Calu3 (cell line): ENCODE measurements at regions not wholly inside any gene's neighbourhood (a gene's known extent, or its start where the extent isn't known, plus 50 kb on each side); places are given as distances from the start of the nearest gene placed in this dataset.
"Not testable (repeated sequence)": the region's sequence is repeated elsewhere in the genome, so short reads cannot be mapped to it uniquely, and the experiment has no call there.

Source experiments
- BruUV-seq: library from RNA; stranded (reverse); fragments of 400-500 nt; replicated peaks from 2 replicates; lab custom pipeline; 2021; lab: Mats Ljungman, UMichigan
- CTCF ChIA-PET: fragments of 300-600 bp; sonication (Branson Sonifier 250); formaldehyde crosslinking; loops from one replicate; lab custom pipeline; 2022; ENCODE audit warnings: antibody characterized with exemption; lab: Charles Lee
- DNase-seq: peaks from one replicate; pipeline ENCODE4 v3.0.0; 2022
- H3K27ac Mint-ChIP-seq: one replicate; pipeline ENCODE4 v1.8.0; 2022; ENCODE audit warnings: mixed read lengths; ENCODE audit not compliant: unreplicated experiment
- H3K27me3 Mint-ChIP-seq: one replicate; pipeline ENCODE4 v1.8.0; 2022; ENCODE audit warnings: mixed read lengths; ENCODE audit not compliant: unreplicated experiment
- H3K36me3 Mint-ChIP-seq: one replicate; pipeline ENCODE4 v1.8.0; 2022; ENCODE audit warnings: mild to moderate bottlenecking, moderate library complexity, mixed read lengths; ENCODE audit not compliant: insufficient read depth, unreplicated experiment
- H3K4me1 Mint-ChIP-seq: one replicate; pipeline ENCODE4 v1.8.0; 2022; ENCODE audit warnings: mild to moderate bottlenecking, low read depth, mixed read lengths; ENCODE audit not compliant: unreplicated experiment
- H3K4me3 Mint-ChIP-seq: one replicate; pipeline ENCODE4 v1.8.0; 2022; ENCODE audit warnings: mild to moderate bottlenecking, low read depth, moderate library complexity, mixed read lengths; ENCODE audit not compliant: unreplicated experiment
- H3K9me3 Mint-ChIP-seq: one replicate; pipeline ENCODE4 v1.8.0; 2022; ENCODE audit warnings: low read depth, mixed read lengths; ENCODE audit not compliant: unreplicated experiment
- intact Hi-C: fragments of 100-400 bp; cut with micrococcal nuclease; formaldehyde crosslinking; loops from one replicate; pipeline ENCODE4 v1.10.0; 2022; ENCODE audit not compliant: unreplicated experiment
- TF ChIP-seq, protein P1 (sequence below): fragments of 200-600 bp; IDR thresholded peaks from one replicate; pipeline ENCODE4 v1.8.0; 2022; ENCODE audit warnings: antibody characterized with exemption; ENCODE audit not compliant: unreplicated experiment

DNA sequence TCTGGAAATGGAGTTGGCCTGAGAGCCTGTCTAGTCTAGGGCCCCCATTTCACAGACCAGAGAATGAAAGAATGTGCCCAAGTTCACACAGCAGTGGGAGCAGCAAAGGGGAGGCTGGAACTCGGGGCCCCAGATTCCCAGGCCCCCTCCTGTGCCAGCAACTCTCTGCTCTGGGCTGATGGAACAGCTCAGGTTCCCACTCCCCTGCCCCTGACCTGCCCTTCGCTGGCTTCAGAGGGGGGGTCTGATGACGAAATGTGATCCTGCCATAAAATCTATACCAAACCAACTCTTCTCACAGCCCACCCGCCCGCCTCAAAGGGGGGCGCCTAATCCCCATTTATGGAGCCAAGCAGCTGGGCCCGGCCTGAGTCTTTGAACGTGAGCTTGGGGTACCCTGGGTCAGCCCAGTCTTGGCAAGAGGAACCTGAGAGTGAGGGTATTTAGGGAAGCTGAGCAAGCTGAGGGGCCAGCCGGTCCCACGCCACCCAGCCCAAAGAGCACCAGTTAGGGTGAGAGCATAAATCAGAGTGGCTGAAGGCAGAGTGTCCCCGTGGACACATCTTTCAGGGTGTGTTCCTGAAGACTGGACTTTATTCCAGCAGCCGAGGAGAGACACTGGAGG lies 65.0 kb downstream of the FOXD2 start:
- intact Hi-C loops = no loop called here
- no peak overlapping the region for H3K27ac Mint-ChIP-seq
- no peak overlapping the region for H3K4me3 Mint-ChIP-seq
- TF ChIP-seq, protein P1, sequence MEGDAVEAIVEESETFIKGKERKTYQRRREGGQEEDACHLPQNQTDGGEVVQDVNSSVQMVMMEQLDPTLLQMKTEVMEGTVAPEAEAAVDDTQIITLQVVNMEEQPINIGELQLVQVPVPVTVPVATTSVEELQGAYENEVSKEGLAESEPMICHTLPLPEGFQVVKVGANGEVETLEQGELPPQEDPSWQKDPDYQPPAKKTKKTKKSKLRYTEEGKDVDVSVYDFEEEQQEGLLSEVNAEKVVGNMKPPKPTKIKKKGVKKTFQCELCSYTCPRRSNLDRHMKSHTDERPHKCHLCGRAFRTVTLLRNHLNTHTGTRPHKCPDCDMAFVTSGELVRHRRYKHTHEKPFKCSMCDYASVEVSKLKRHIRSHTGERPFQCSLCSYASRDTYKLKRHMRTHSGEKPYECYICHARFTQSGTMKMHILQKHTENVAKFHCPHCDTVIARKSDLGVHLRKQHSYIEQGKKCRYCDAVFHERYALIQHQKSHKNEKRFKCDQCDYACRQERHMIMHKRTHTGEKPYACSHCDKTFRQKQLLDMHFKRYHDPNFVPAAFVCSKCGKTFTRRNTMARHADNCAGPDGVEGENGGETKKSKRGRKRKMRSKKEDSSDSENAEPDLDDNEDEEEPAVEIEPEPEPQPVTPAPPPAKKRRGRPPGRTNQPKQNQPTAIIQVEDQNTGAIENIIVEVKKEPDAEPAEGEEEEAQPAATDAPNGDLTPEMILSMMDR = no peak
- H3K36me3 Mint-ChIP-seq = no peaks in the 10 kb centered on the region
- no peaks in the 10 kb centered on the region for H3K4me1 Mint-ChIP-seq
- DNase-seq = no peak
- no TSS peak for BruUV-seq
- no peaks in the 10 kb centered on the region for H3K9me3 Mint-ChIP-seq
- H3K27me3 Mint-ChIP-seq = peaks cover 60% of the 10 kb centered on the region
- CTCF ChIA-PET = interaction anchor here (0.6 kb wide), 1 partner anchor 1096 kb away, joined by 5 read pairs; no protein-coding TSS in a partner anchor

DNA sequence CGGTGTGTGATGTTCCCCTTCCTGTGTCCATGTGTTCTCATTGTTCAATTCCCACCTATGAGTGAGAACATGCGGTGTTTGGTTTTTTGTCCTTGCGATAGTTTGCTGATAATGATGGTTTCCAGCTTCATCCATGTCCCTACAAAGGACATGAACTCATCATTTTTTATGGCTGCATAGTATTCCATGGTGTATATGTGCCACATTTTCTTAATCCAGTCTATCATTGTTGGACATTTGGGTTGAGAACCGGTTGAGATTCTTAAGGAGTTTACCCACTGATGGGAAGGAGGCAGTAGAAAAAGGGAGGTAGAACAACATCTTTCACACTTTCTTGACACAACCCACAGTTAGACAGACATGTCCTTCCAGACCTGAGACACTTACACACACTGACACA lies 67.0 kb downstream of the FOXD2 start:
- CTCF ChIA-PET, DNase-seq, H3K36me3 Mint-ChIP-seq, intact Hi-C loops, BruUV-seq, H3K4me1 Mint-ChIP-seq, H3K4me3 Mint-ChIP-seq, H3K9me3 Mint-ChIP-seq, H3K27ac Mint-ChIP-seq: not testable (repeated sequence)
- peaks cover 60% of the 10 kb centered on the region for H3K27me3 Mint-ChIP-seq

DNA sequence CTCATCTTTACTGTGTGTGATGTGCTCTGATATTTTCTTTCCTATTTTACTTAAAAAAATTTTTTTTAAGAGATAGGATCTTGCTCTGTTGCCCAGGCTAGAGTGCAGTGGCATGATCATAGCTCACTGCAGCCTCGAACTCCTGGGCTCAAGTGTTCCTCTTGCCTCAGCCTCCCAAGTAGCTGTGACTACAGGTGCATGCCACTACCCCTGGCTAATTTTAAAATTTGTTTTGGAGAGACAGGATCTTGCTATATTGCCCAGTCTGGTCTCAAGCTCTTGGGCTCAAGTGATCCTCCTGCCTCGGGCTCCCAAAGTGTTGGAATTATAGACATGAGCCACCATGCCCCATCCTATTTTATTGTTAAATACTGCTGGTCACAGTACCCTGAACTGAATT lies 67.4 kb downstream of the FOXD2 start:
- no TSS peak for BruUV-seq
- intact Hi-C loops = no loop called here
- Mint-ChIP-seq H3K27ac (no peak overlapping the region), H3K27me3 (peaks cover 60% of the 10 kb centered on the region), H3K4me1 (no peaks in the 10 kb centered on the region), H3K9me3 (no peaks in the 10 kb centered on the region), H3K4me3 (no peak overlapping the region), H3K36me3 (no peaks in the 10 kb centered on the region)
- CTCF ChIA-PET = no interaction called here
- no peak for DNase-seq
- TF ChIP-seq, protein P1 = no peak

DNA sequence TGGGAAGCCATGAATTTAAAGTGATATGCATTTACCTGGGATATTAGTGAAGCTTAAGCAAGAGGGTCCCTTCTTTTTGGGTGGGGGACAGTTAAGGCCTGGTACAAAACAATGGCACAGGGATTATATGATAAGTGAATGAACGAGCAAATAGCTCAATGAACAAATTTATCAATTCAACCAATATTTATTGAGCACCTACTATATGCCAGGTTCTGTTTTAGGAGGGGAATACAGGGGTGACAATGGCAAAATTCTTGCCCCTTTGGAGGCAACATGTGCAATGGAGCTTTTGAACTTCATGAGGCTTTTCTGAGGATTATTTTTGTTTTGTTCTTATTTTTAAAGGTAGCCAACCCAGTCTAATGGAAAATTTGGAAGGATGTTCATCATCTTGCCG lies 68.2 kb downstream of the FOXD2 start:
- TF ChIP-seq, protein P1 = no peak
- intact Hi-C loops = no loop called here
- no TSS peak for BruUV-seq
- Mint-ChIP-seq H3K27ac (no peak overlapping the region), H3K9me3 (no peaks in the 10 kb centered on the region), H3K27me3 (peaks cover 60% of the 10 kb centered on the region), H3K36me3 (no peaks in the 10 kb centered on the region), H3K4me1 (no peaks in the 10 kb centered on the region), H3K4me3 (no peak overlapping the region)
- CTCF ChIA-PET = interaction anchor here (0.6 kb wide), 1 partner anchor 68 kb away, joined by 3 read pairs; the partner anchor contains the start of gene FOXD2
- no peak for DNase-seq

DNA sequence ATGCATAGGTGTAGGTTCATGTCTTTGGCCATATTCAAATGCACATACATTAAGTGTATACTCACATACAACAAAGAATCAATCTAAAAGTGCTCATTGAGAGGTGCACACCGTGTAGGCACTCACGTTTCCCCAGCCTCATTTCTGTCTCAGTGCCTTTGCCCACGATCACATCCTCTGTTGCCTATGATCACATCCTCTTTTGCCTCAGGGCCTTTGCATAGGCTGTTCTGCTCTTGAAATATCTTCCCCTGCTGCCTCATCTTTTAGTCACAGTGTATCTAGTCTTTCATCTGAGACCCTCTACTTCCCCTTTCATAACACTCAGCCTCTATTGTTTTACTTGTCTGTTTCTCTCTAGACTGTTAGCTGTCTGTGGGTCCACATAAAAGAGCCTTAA lies 69.3 kb downstream of the FOXD2 start:
- H3K27me3 Mint-ChIP-seq = peaks cover 62% of the 10 kb centered on the region
- BruUV-seq = no TSS peak
- intact Hi-C loops = no loop called here
- no peak overlapping the region for H3K4me3 Mint-ChIP-seq
- no peak for DNase-seq
- TF ChIP-seq, protein P1 = no peak
- H3K9me3 Mint-ChIP-seq = no peaks in the 10 kb centered on the region
- no peaks in the 10 kb centered on the region for H3K36me3 Mint-ChIP-seq
- CTCF ChIA-PET = interaction anchor here (1.6 kb wide), 1 partner anchor 70 kb away, joined by 4 read pairs; the partner anchor contains the start of gene FOXD2
- H3K4me1 Mint-ChIP-seq = no peaks in the 10 kb centered on the region
- H3K27ac Mint-ChIP-seq = no peak overlapping the region
